ENCODE measurements at regions not wholly inside any gene's neighbourhood (a gene's known extent, or its start where the extent isn't known, plus 50 kb on each side); places are given as distances from the start of the nearest gene placed in this dataset.

- H3K9me3 ChIP-seq = no peaks in the 10 kb centered on the region
- H3K36me3 ChIP-seq = no peaks in the 10 kb centered on the region
- H3K27ac ChIP-seq = no peak overlapping the region
- DNase-seq = no peak
- no peak for TF ChIP-seq CTCF (IDR thresholded peaks at IDR 0.05)
- TF ChIP-seq POLR2A (IDR thresholded peaks at IDR 0.05) = no peak
- no peaks in the 10 kb centered on the region for H3K4me1 ChIP-seq
- no peaks in the 10 kb centered on the region for H3K27me3 ChIP-seq
- H3K4me3 ChIP-seq = no peak overlapping the region
Measured at GRCh38 chr1:232384171-232384883, 245.6 kb downstream of the SIPA1L2 start.

GRCh38 chr1:232383455-232384123, 246.3 kb downstream of the SIPA1L2 start:
- DNase-seq = no peak
- H3K27me3 ChIP-seq = no peaks in the 10 kb centered on the region
- no peak for TF ChIP-seq CTCF (IDR thresholded peaks at IDR 0.05)
- TF ChIP-seq POLR2A (IDR thresholded peaks at IDR 0.05) = no peak
- no peak overlapping the region for H3K4me3 ChIP-seq
- no peaks in the 10 kb centered on the region for H3K4me1 ChIP-seq
- no peaks in the 10 kb centered on the region for H3K36me3 ChIP-seq
- H3K27ac ChIP-seq = no peak overlapping the region
- H3K9me3 ChIP-seq = no peaks in the 10 kb centered on the region

- Histone ChIP-seq H3K27me3 (no peaks in the 10 kb centered on the region), H3K4me3 (no peak overlapping the region), H3K4me1 (no peaks in the 10 kb centered on the region), H3K27ac (no peak overlapping the region), H3K9me3 (no peaks in the 10 kb centered on the region), H3K36me3 (no peaks in the 10 kb centered on the region)
- TF ChIP-seq CTCF (IDR thresholded peaks at IDR 0.05) (no peak), POLR2A (IDR thresholded peaks at IDR 0.05) (no peak)
- DNase-seq = no peak
Measured at GRCh38 chr1:232382671-232383070, 247.3 kb downstream of the SIPA1L2 start.

- H3K4me1 ChIP-seq = no peaks in the 10 kb centered on the region
- TF ChIP-seq POLR2A (IDR thresholded peaks at IDR 0.05) (no peak), CTCF (IDR thresholded peaks at IDR 0.05) (no peak)
- H3K36me3 ChIP-seq = no peaks in the 10 kb centered on the region
- no peaks in the 10 kb centered on the region for H3K9me3 ChIP-seq
- no peak overlapping the region for H3K27ac ChIP-seq
- no peak for DNase-seq
- no peak overlapping the region for H3K4me3 ChIP-seq
- H3K27me3 ChIP-seq = no peaks in the 10 kb centered on the region
Measured at GRCh38 chr1:232381394-232382100, 248.4 kb downstream of the SIPA1L2 start.

GRCh38 chr1:232380596-232380995, 249.3 kb downstream of the SIPA1L2 start:
- no peak for TF ChIP-seq CTCF (IDR thresholded peaks at IDR 0.05)
- no peak for TF ChIP-seq POLR2A (IDR thresholded peaks at IDR 0.05)

More at GRCh38 chr1:232380596-232380995, 249.3 kb downstream of the SIPA1L2 start:
- no peaks in the 10 kb centered on the region for H3K9me3 ChIP-seq
- no peak for DNase-seq
- no peaks in the 10 kb centered on the region for H3K36me3 ChIP-seq
- H3K27me3 ChIP-seq = no peaks in the 10 kb centered on the region
- no peak overlapping the region for H3K4me3 ChIP-seq
- H3K27ac ChIP-seq = no peak overlapping the region
- no peaks in the 10 kb centered on the region for H3K4me1 ChIP-seq

Data from Peyer's patch (tissue), 4 donors.